Sciatic nerve (tissue), 2 donors: ENCODE measurements at regions not wholly inside any gene's neighbourhood (a gene's known extent, or its start where the extent isn't known, plus 50 kb on each side); places are given as distances from the start of the nearest gene placed in this dataset.

Experiments used
- ATAC-seq: fragments of 200-7000 bp; cut with Tn5 transposase; one replicate; pipeline ENCODE4 v1.9.1; 2020; ENCODE audit warnings: mild to moderate bottlenecking, moderate library complexity
- DNase-seq: peaks from one replicate; pipeline ENCODE4 v3.0.0-alpha.2; 2020; ENCODE audit warnings: low spot score
- intact Hi-C: fragments of 100-400 bp; cut with DNase I; formaldehyde crosslinking; loops from one replicate; pipeline ENCODE4 v1.14.2; 2022
- donor health status: DM: no; HTN: no; CAD: no.
- donor health status: DM: no; HTN: no; CAD: no.

GRCh38 chrX:69088171-69088938 is 76.9 kb downstream of the PJA1 start:
- peak; percentile 60 for ATAC-seq
- intact Hi-C loops = no loop called here
- DNase-seq = no peak

GRCh38 chrX:69085826-69086225 is 79.4 kb downstream of the PJA1 start:
- ATAC-seq (no peak), DNase-seq (no peak)
- intact Hi-C loops = no loop called here

- no peak for DNase-seq
These were observed 80.1 kb downstream of the PJA1 start for GRCh38 chrX:69085151-69085550.

GRCh38 chrX:69083801-69084200 is 81.5 kb downstream of the PJA1 start:
- DNase-seq = no peak
- intact Hi-C loops = no loop called here
- no peak for ATAC-seq

More at GRCh38 chrX:69085151-69085550, 80.1 kb downstream of the PJA1 start:
- intact Hi-C loops = no loop called here
- ATAC-seq = no peak

GRCh38 chrX:69083361-69083760 is 81.9 kb downstream of the PJA1 start:
- DNase-seq (no peak), ATAC-seq (no peak)
- intact Hi-C loops = no loop called here

GRCh38 chrX:69082753-69083150 is 82.5 kb downstream of the PJA1 start:
- DNase-seq = no peak
- intact Hi-C loops = no loop called here
- peak; percentile 63 for ATAC-seq

- ATAC-seq (peak; percentile 47), DNase-seq (no peak)
- intact Hi-C loops = no loop called here
These were observed 83.0 kb downstream of the PJA1 start for GRCh38 chrX:69082055-69082752.

- ATAC-seq = peak; percentile 38
- intact Hi-C loops = no loop called here
- DNase-seq = no peak
These were observed 84.3 kb downstream of the PJA1 start for GRCh38 chrX:69080855-69081465.

GRCh38 chrX:69079268-69079667 is 86.0 kb downstream of the PJA1 start:
- no peak for ATAC-seq
- no peak for DNase-seq
- intact Hi-C loops = no loop called here

- DNase-seq (peak; percentile 25), ATAC-seq (no peak)
- intact Hi-C loops = no loop called here
These were observed 87.3 kb downstream of the PJA1 start for GRCh38 chrX:69077895-69078455.

GRCh38 chrX:69076088-69076487 is 89.2 kb downstream of the PJA1 start:
- no peak for ATAC-seq
- no peak for DNase-seq
- intact Hi-C loops = no loop called here

GRCh38 chrX:69074726-69075125 is 90.5 kb downstream of the PJA1 start:
- intact Hi-C loops = no loop called here
- ATAC-seq (no peak), DNase-seq (no peak)

GRCh38 chrX:69073721-69074120 is 91.5 kb downstream of the PJA1 start:
- DNase-seq = peak; percentile 12
- no peak for ATAC-seq
- intact Hi-C loops = no loop called here

- DNase-seq = peak; percentile 42
- no peak for ATAC-seq
- intact Hi-C loops = no loop called here
These were observed 92.0 kb downstream of the PJA1 start for GRCh38 chrX:69073241-69073640.

GRCh38 chrX:69072486-69073006 is 92.7 kb downstream of the PJA1 start:
- DNase-seq (peak; percentile 21), ATAC-seq (no peak)
- intact Hi-C loops = no loop called here

- DNase-seq = peak; percentile 77
- peak; percentile 73 for ATAC-seq
- intact Hi-C loops = no loop called here
These were observed 94.2 kb downstream of the PJA1 start for GRCh38 chrX:69070949-69071650.

GRCh38 chrX:69069876-69070275 is 95.4 kb downstream of the PJA1 start:
- peak; percentile 13 for DNase-seq
- no peak for ATAC-seq
- intact Hi-C loops = loop anchor here (10.0 kb wide), 1 partner anchor 235 kb away; no protein-coding TSS in a partner anchor

- ATAC-seq (no peak), DNase-seq (peak; percentile 38)
- intact Hi-C loops = loop anchor here (10.0 kb wide), 1 partner anchor 234 kb away; no protein-coding TSS in a partner anchor
These were observed 96.2 kb downstream of the PJA1 start for GRCh38 chrX:69069086-69069445.
